ENCODE measurements at regions not wholly inside any gene's neighbourhood (a gene's known extent, or its start where the extent isn't known, plus 50 kb on each side); places are given as distances from the start of the nearest gene placed in this dataset.
"Not testable (repeated sequence)": the region's sequence is repeated elsewhere in the genome, so short reads cannot be mapped to it uniquely, and the experiment has no call there.

DNA sequence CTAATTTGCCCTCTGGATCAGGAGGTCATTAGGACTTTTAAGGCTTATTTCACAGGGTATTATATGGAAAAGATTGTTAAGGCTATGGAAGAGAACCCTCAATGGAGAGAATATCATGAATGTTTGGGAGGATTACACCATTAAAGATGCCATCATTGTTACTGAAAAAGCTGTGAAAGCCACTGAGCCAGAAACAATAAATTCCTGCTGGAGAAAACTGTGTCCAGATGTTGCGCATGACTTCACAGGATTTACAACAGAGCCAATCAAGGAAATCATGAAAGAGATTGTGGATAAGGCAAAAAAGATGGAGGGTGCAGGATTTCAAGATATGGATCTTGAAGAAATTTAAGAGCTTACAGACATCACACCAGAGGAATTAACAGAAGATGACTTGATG, 798.3 kb upstream of the SLC35B3 start:
- Mint-ChIP-seq H3K4me1 (ENCODE audit: low read depth, unreplicated experiment) (no peaks in the 10 kb centered on the region), H3K36me3 (ENCODE audit: insufficient read depth, unreplicated experiment) (no peaks in the 10 kb centered on the region), H3K27ac (ENCODE audit: unreplicated experiment) (no peak overlapping the region), H3K9me3 (ENCODE audit: low read depth, unreplicated experiment) (peaks cover 3% of the 10 kb centered on the region), H3K27me3 (ENCODE audit: unreplicated experiment) (no peaks in the 10 kb centered on the region), H3K4me3 (ENCODE audit: low read depth, unreplicated experiment) (no peak overlapping the region)
- no peak for DNase-seq
- intact Hi-C loops (cut with micrococcal nuclease; ENCODE audit: unreplicated experiment): no loop called here
- BruUV-seq (replicated peaks): no TSS peak
- CTCF ChIA-PET: no interaction called here
- TF ChIP-seq CTCF (IDR thresholded peaks at IDR 0.05; ENCODE audit: unreplicated experiment): no peak

GRCh38 chr6:9233226-9233625, 797.9 kb upstream of the SLC35B3 start:
- TF ChIP-seq CTCF (IDR thresholded peaks at IDR 0.05; ENCODE audit: unreplicated experiment): no peak
- H3K27me3 Mint-ChIP-seq (ENCODE audit: unreplicated experiment): no peaks in the 10 kb centered on the region
- H3K4me1 Mint-ChIP-seq (ENCODE audit: low read depth, unreplicated experiment): no peaks in the 10 kb centered on the region
- BruUV-seq (replicated peaks): no TSS peak
- no peak overlapping the region for H3K27ac Mint-ChIP-seq (ENCODE audit: unreplicated experiment)
- no peak for DNase-seq
- H3K9me3 Mint-ChIP-seq (ENCODE audit: low read depth, unreplicated experiment): peaks cover 3% of the 10 kb centered on the region
- H3K36me3 Mint-ChIP-seq (ENCODE audit: insufficient read depth, unreplicated experiment): no peaks in the 10 kb centered on the region
- CTCF ChIA-PET: no interaction called here
- intact Hi-C loops (cut with micrococcal nuclease; ENCODE audit: unreplicated experiment): no loop called here
- H3K4me3 Mint-ChIP-seq (ENCODE audit: low read depth, unreplicated experiment): no peak overlapping the region

- Mint-ChIP-seq H3K9me3 (ENCODE audit: low read depth, unreplicated experiment) (peaks cover 8% of the 10 kb centered on the region), H3K4me1 (ENCODE audit: low read depth, unreplicated experiment) (no peaks in the 10 kb centered on the region), H3K36me3 (ENCODE audit: insufficient read depth, unreplicated experiment) (no peaks in the 10 kb centered on the region), H3K27ac (ENCODE audit: unreplicated experiment) (no peak overlapping the region), H3K4me3 (ENCODE audit: low read depth, unreplicated experiment) (no peak overlapping the region), H3K27me3 (ENCODE audit: unreplicated experiment) (no peaks in the 10 kb centered on the region)
- BruUV-seq (replicated peaks): no TSS peak
- CTCF ChIA-PET: no interaction called here
- no peak for DNase-seq
- intact Hi-C loops (cut with micrococcal nuclease; ENCODE audit: unreplicated experiment): no loop called here
- TF ChIP-seq CTCF (IDR thresholded peaks at IDR 0.05; ENCODE audit: unreplicated experiment): no peak
Measured at GRCh38 chr6:9225441-9225871, 790.1 kb upstream of the SLC35B3 start.

- intact Hi-C loops (cut with micrococcal nuclease; ENCODE audit: unreplicated experiment): no loop called here
- Mint-ChIP-seq H3K4me1 (ENCODE audit: low read depth, unreplicated experiment) (no peaks in the 10 kb centered on the region), H3K36me3 (ENCODE audit: insufficient read depth, unreplicated experiment) (no peaks in the 10 kb centered on the region), H3K27me3 (ENCODE audit: unreplicated experiment) (no peaks in the 10 kb centered on the region), H3K4me3 (ENCODE audit: low read depth, unreplicated experiment) (no peak overlapping the region), H3K27ac (ENCODE audit: unreplicated experiment) (no peak overlapping the region), H3K9me3 (ENCODE audit: low read depth, unreplicated experiment) (peaks cover 8% of the 10 kb centered on the region)
- CTCF ChIA-PET: no interaction called here
- TF ChIP-seq CTCF (IDR thresholded peaks at IDR 0.05; ENCODE audit: unreplicated experiment): no peak
- DNase-seq: no peak
- BruUV-seq (replicated peaks): no TSS peak
Measured at GRCh38 chr6:9224539-9224938, 789.2 kb upstream of the SLC35B3 start.

DNA sequence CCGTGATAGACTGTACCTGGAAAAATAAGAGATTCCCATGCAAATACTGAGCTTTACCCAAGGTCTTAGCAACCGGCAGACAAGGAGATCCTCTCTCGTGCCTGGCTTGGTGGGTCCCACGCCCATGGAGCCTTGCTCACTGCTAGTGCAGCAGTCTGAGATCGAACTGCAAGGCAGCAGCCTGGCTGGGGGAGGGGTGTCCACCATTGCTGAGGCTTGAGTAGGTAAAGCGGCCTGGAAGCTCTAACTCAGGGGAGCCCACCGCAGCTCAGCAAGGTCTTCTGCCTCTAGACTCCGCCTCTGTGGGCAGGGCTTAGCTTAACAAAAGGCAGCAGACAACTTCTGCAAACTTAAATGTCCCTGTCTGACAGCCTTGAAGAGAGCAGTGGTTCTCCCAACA, 778.4 kb upstream of the SLC35B3 start:
- intact Hi-C loops (cut with micrococcal nuclease; ENCODE audit: unreplicated experiment); H3K36me3 Mint-ChIP-seq (ENCODE audit: insufficient read depth, unreplicated experiment); H3K9me3 Mint-ChIP-seq (ENCODE audit: low read depth, unreplicated experiment); H3K27ac Mint-ChIP-seq (ENCODE audit: unreplicated experiment); H3K27me3 Mint-ChIP-seq (ENCODE audit: unreplicated experiment); H3K4me3 Mint-ChIP-seq (ENCODE audit: low read depth, unreplicated experiment); H3K4me1 Mint-ChIP-seq (ENCODE audit: low read depth, unreplicated experiment); DNase-seq; BruUV-seq (replicated peaks): not testable (repeated sequence)
- CTCF ChIA-PET: interaction anchor here (0.6 kb wide), 1 partner anchor 711 kb away, joined by 3 read pairs; no protein-coding TSS in a partner anchor
